ENCODE measurements at regions not wholly inside any gene's neighbourhood (a gene's known extent, or its start where the extent isn't known, plus 50 kb on each side); places are given as distances from the start of the nearest gene placed in this dataset.

- DNase-seq: no peak
These were observed 153.4 kb downstream of the OLFM1 start for GRCh38 chr9:135240871-135241311.

GRCh38 chr9:135241381-135242048, 154.0 kb downstream of the OLFM1 start:
- no peak for DNase-seq

- no peak for DNase-seq
These were observed 154.6 kb downstream of the OLFM1 start for GRCh38 chr9:135242049-135242396.

GRCh38 chr9:135242406-135242805, 154.9 kb downstream of the OLFM1 start:
- no peak for DNase-seq

- DNase-seq: no peak
These were observed 156.0 kb downstream of the OLFM1 start for GRCh38 chr9:135243201-135244190.

- no peak for DNase-seq
These were observed 157.1 kb downstream of the OLFM1 start for GRCh38 chr9:135244271-135245221.

- DNase-seq: no peak
These were observed 158.2 kb downstream of the OLFM1 start for GRCh38 chr9:135245482-135246247.

GRCh38 chr9:135246248-135247205, 159.1 kb downstream of the OLFM1 start:
- no peak for DNase-seq

- DNase-seq: no peak
These were observed 159.9 kb downstream of the OLFM1 start for GRCh38 chr9:135247227-135247930.

GRCh38 chr9:135248111-135248510, 160.6 kb downstream of the OLFM1 start:
- no peak for DNase-seq

GRCh38 chr9:135248721-135249120, 161.3 kb downstream of the OLFM1 start:
- DNase-seq: no peak

GRCh38 chr9:135249191-135249590, 161.7 kb downstream of the OLFM1 start:
- no peak for DNase-seq

- DNase-seq: no peak
These were observed 162.2 kb downstream of the OLFM1 start for GRCh38 chr9:135249711-135250110.

- DNase-seq: no peak
These were observed 163.9 kb downstream of the OLFM1 start for GRCh38 chr9:135251331-135251761.

- DNase-seq: no peak
These were observed 164.7 kb downstream of the OLFM1 start for GRCh38 chr9:135251996-135252760.

GRCh38 chr9:135252980-135253304, 165.5 kb downstream of the OLFM1 start:
- DNase-seq: no peak

- no peak for DNase-seq
These were observed 166.0 kb downstream of the OLFM1 start for GRCh38 chr9:135253305-135254004.

- no peak for DNase-seq
These were observed 166.9 kb downstream of the OLFM1 start for GRCh38 chr9:135254176-135255032.

All from activated naive CD4-positive, alpha-beta T cell treated with anti-CD3 and anti-CD28 coated beads, Interleukin-2, amount 50 U/mL, for 16 hours (primary cell).